ENCODE measurements at regions not wholly inside any gene's neighbourhood (a gene's known extent, or its start where the extent isn't known, plus 50 kb on each side); places are given as distances from the start of the nearest gene placed in this dataset.

- Mint-ChIP-seq H3K4me3 (no peak overlapping the region), H3K27ac (no peak overlapping the region), H3K4me1 (ENCODE audit: low read depth) (no peaks in the 10 kb centered on the region), H3K9me3 (no peaks in the 10 kb centered on the region), H3K36me3 (ENCODE audit: low read depth) (no peaks in the 10 kb centered on the region), H3K27me3 (peaks cover 12% of the 10 kb centered on the region)
- Histone ChIP-seq H3K4me3 (ENCODE audit: low read length) (no peak overlapping the region), H3K27ac (ENCODE audit: low read depth in 1 of 2, low read length in 2 of 2) (no peak overlapping the region), H3K27me3 (ENCODE audit: control insufficient read depth in 1 of 2, insufficient read depth in 2 of 2, low read length in 2 of 2) (no peaks in the 10 kb centered on the region), H3K36me3 (ENCODE audit: insufficient read depth, low read length) (no peaks in the 10 kb centered on the region), H3K4me1 (ENCODE audit: insufficient read depth, low read length) (no peaks in the 10 kb centered on the region), H3K9me3 (ENCODE audit: control insufficient read depth in 1 of 2, insufficient read depth in 1 of 2, low read length in 2 of 2) (no peaks in the 10 kb centered on the region)
- CTCF ChIA-PET: interaction anchor here (1.8 kb wide), 1 partner anchor 19 kb away, joined by 7 read pairs; no protein-coding TSS in a partner anchor
- DNase-seq: no peak
- no peak for TF ChIP-seq CTCF (IDR thresholded peaks at IDR 0.05)
- intact Hi-C loops (cut with DNase I, micrococcal nuclease): no loop called here
- POLR2A ChIA-PET: no interaction called here
- no peak for ATAC-seq (ENCODE audit: poor library complexity)
Observed at GRCh38 chr10:8758029-8758428, 703.5 kb downstream of the GATA3 start.

GRCh38 chr10:8766899-8767298 lies 712.4 kb downstream of the GATA3 start:
- Histone ChIP-seq H3K27me3 (ENCODE audit: control insufficient read depth in 1 of 2, insufficient read depth in 2 of 2, low read length in 2 of 2) (peaks cover 0 to 3% of the 10 kb centered on the region in 2 experiments), H3K9me3 (ENCODE audit: control insufficient read depth in 1 of 2, insufficient read depth in 1 of 2, low read length in 2 of 2) (no peaks in the 10 kb centered on the region), H3K36me3 (ENCODE audit: insufficient read depth, low read length) (no peaks in the 10 kb centered on the region), H3K4me1 (ENCODE audit: insufficient read depth, low read length) (no peaks in the 10 kb centered on the region), H3K27ac (ENCODE audit: low read depth in 1 of 2, low read length in 2 of 2) (no peak overlapping the region), H3K4me3 (ENCODE audit: low read length) (no peak overlapping the region)
- Mint-ChIP-seq H3K27me3 (peaks cover 13% of the 10 kb centered on the region), H3K36me3 (ENCODE audit: low read depth) (no peaks in the 10 kb centered on the region), H3K4me1 (ENCODE audit: low read depth) (no peaks in the 10 kb centered on the region), H3K27ac (no peak overlapping the region), H3K4me3 (no peak overlapping the region), H3K9me3 (no peaks in the 10 kb centered on the region)
- no peak for TF ChIP-seq CTCF (IDR thresholded peaks at IDR 0.05)
- intact Hi-C loops (cut with DNase I, micrococcal nuclease): no loop called here
- ChIA-PET CTCF (no interaction called here), POLR2A (no interaction called here)
- ATAC-seq (ENCODE audit: poor library complexity) (no peak), DNase-seq (no peak)

- H3K27me3 Mint-ChIP-seq: peaks cover 13% of the 10 kb centered on the region
- ChIA-PET CTCF (no interaction called here), POLR2A (no interaction called here)
- H3K4me1 Mint-ChIP-seq (ENCODE audit: low read depth): no peaks in the 10 kb centered on the region
- H3K36me3 ChIP-seq (ENCODE audit: insufficient read depth, low read length): no peaks in the 10 kb centered on the region
- no peaks in the 10 kb centered on the region for H3K9me3 ChIP-seq (ENCODE audit: control insufficient read depth in 1 of 2, insufficient read depth in 1 of 2, low read length in 2 of 2)
- no peaks in the 10 kb centered on the region for H3K4me1 ChIP-seq (ENCODE audit: insufficient read depth, low read length)
- no peak overlapping the region for H3K4me3 ChIP-seq (ENCODE audit: low read length)
- H3K4me3 Mint-ChIP-seq: no peak overlapping the region
- H3K36me3 Mint-ChIP-seq (ENCODE audit: low read depth): no peaks in the 10 kb centered on the region
- no peak overlapping the region for H3K27ac Mint-ChIP-seq
- ATAC-seq (ENCODE audit: poor library complexity) (no peak), DNase-seq (peak in 1 of 14 experiments; percentile 10)
- H3K27ac ChIP-seq (ENCODE audit: low read depth in 1 of 2, low read length in 2 of 2): no peak overlapping the region
- no peak for TF ChIP-seq CTCF (IDR thresholded peaks at IDR 0.05)
- peaks cover 0 to 3% of the 10 kb centered on the region in 2 experiments for H3K27me3 ChIP-seq (ENCODE audit: control insufficient read depth in 1 of 2, insufficient read depth in 2 of 2, low read length in 2 of 2)
- no peaks in the 10 kb centered on the region for H3K9me3 Mint-ChIP-seq
- intact Hi-C loops (cut with DNase I, micrococcal nuclease): no loop called here
Observed at GRCh38 chr10:8767591-8767990, 713.1 kb downstream of the GATA3 start.

Data from CD4-positive, alpha-beta T cell (primary cell).